ENCODE measurements at regions not wholly inside any gene's neighbourhood (a gene's known extent, or its start where the extent isn't known, plus 50 kb on each side); places are given as distances from the start of the nearest gene placed in this dataset.
"Not testable (repeated sequence)": the region's sequence is repeated elsewhere in the genome, so short reads cannot be mapped to it uniquely, and the experiment has no call there.

- CTCF ChIA-PET; H3K27me3 ChIP-seq (replicated peaks; ENCODE audit: insufficient read depth, low read depth, low read length, poor library complexity); BruUV-seq (replicated peaks); H3K36me3 ChIP-seq (ENCODE audit: insufficient read depth, low read length, poor library complexity, severe bottlenecking); DNase-seq (ENCODE audit: low spot score); H3K9me3 ChIP-seq (ENCODE audit: low read depth, low read length, poor library complexity, severe bottlenecking); POLR2A ChIA-PET (ENCODE audit: low non-redundant PET); H3K27ac ChIP-seq (ENCODE audit: low read depth, low read length, poor library complexity, severe bottlenecking); H3K4me1 ChIP-seq (ENCODE audit: insufficient read depth, low read length, poor library complexity, severe bottlenecking); H3K4me3 ChIP-seq (ENCODE audit: low read depth, low read length, poor library complexity, severe bottlenecking); intact Hi-C loops (cut with micrococcal nuclease; ENCODE audit: unreplicated experiment): not testable (repeated sequence)
Observed at GRCh38 chr1:234808459-234808858, 198.5 kb upstream of the IRF2BP2 start.

DNA sequence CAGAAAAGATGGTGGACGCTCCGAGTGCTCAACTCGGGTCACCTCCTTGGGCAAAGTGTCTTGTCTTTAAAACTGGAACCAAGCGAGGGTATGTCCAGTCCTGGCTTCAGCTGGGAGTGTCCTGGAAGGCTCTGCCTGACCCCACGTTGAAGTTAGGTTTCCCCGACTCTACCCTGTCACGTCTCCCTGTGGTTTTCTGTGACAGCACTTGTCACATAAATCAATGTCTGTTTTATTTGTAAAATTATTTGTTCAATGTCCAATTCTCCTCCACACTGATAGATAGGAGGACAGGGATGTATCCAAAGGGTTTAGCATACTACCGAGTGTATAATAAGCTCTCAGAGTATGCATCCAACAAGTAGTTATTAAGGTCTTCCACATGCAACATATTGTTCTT lies 197.7 kb upstream of the IRF2BP2 start:
- BruUV-seq (replicated peaks); H3K9me3 ChIP-seq (ENCODE audit: low read depth, low read length, poor library complexity, severe bottlenecking); CTCF ChIA-PET; H3K4me3 ChIP-seq (ENCODE audit: low read depth, low read length, poor library complexity, severe bottlenecking); H3K36me3 ChIP-seq (ENCODE audit: insufficient read depth, low read length, poor library complexity, severe bottlenecking); H3K27ac ChIP-seq (ENCODE audit: low read depth, low read length, poor library complexity, severe bottlenecking); H3K27me3 ChIP-seq (replicated peaks; ENCODE audit: insufficient read depth, low read depth, low read length, poor library complexity); POLR2A ChIA-PET (ENCODE audit: low non-redundant PET); intact Hi-C loops (cut with micrococcal nuclease; ENCODE audit: unreplicated experiment); H3K4me1 ChIP-seq (ENCODE audit: insufficient read depth, low read length, poor library complexity, severe bottlenecking); DNase-seq (ENCODE audit: low spot score): not testable (repeated sequence)

DNA sequence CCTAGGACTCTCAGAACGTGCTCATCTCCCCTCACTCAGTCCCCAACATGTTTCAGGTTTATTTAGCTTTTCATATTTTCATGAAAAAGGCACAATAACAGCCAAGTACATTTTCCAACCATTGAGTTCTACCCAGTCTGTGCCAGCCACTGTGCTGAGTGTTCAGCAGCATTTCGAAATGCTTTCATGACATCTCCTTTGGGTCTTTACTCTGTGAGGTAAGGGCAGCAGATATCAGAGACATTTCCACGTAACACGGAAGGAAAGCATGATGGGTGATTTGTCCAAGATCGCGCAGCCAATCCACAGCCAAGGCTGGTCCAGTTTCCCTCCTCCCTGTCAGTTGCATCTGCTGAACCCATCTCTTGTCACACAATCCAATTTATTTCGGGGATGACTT lies 192.6 kb upstream of the IRF2BP2 start:
- H3K27ac ChIP-seq (ENCODE audit: low read depth, low read length, poor library complexity, severe bottlenecking); H3K27me3 ChIP-seq (replicated peaks; ENCODE audit: insufficient read depth, low read depth, low read length, poor library complexity); BruUV-seq (replicated peaks); H3K36me3 ChIP-seq (ENCODE audit: insufficient read depth, low read length, poor library complexity, severe bottlenecking); H3K4me3 ChIP-seq (ENCODE audit: low read depth, low read length, poor library complexity, severe bottlenecking); intact Hi-C loops (cut with micrococcal nuclease; ENCODE audit: unreplicated experiment); H3K9me3 ChIP-seq (ENCODE audit: low read depth, low read length, poor library complexity, severe bottlenecking); H3K4me1 ChIP-seq (ENCODE audit: insufficient read depth, low read length, poor library complexity, severe bottlenecking); DNase-seq (ENCODE audit: low spot score); POLR2A ChIA-PET (ENCODE audit: low non-redundant PET); CTCF ChIA-PET: not testable (repeated sequence)

GRCh38 chr1:234801636-234802035 lies 191.7 kb upstream of the IRF2BP2 start:
- BruUV-seq (replicated peaks); H3K27ac ChIP-seq (ENCODE audit: low read depth, low read length, poor library complexity, severe bottlenecking); H3K27me3 ChIP-seq (replicated peaks; ENCODE audit: insufficient read depth, low read depth, low read length, poor library complexity); intact Hi-C loops (cut with micrococcal nuclease; ENCODE audit: unreplicated experiment); POLR2A ChIA-PET (ENCODE audit: low non-redundant PET); H3K36me3 ChIP-seq (ENCODE audit: insufficient read depth, low read length, poor library complexity, severe bottlenecking); H3K4me3 ChIP-seq (ENCODE audit: low read depth, low read length, poor library complexity, severe bottlenecking); DNase-seq (ENCODE audit: low spot score); CTCF ChIA-PET; H3K9me3 ChIP-seq (ENCODE audit: low read depth, low read length, poor library complexity, severe bottlenecking); H3K4me1 ChIP-seq (ENCODE audit: insufficient read depth, low read length, poor library complexity, severe bottlenecking): not testable (repeated sequence)

GRCh38 chr1:234801147-234801546 lies 191.2 kb upstream of the IRF2BP2 start:
- intact Hi-C loops (cut with micrococcal nuclease; ENCODE audit: unreplicated experiment); H3K36me3 ChIP-seq (ENCODE audit: insufficient read depth, low read length, poor library complexity, severe bottlenecking); H3K27me3 ChIP-seq (replicated peaks; ENCODE audit: insufficient read depth, low read depth, low read length, poor library complexity); H3K27ac ChIP-seq (ENCODE audit: low read depth, low read length, poor library complexity, severe bottlenecking); BruUV-seq (replicated peaks); H3K9me3 ChIP-seq (ENCODE audit: low read depth, low read length, poor library complexity, severe bottlenecking); DNase-seq (ENCODE audit: low spot score); H3K4me3 ChIP-seq (ENCODE audit: low read depth, low read length, poor library complexity, severe bottlenecking); POLR2A ChIA-PET (ENCODE audit: low non-redundant PET); CTCF ChIA-PET; H3K4me1 ChIP-seq (ENCODE audit: insufficient read depth, low read length, poor library complexity, severe bottlenecking): not testable (repeated sequence)

DNA sequence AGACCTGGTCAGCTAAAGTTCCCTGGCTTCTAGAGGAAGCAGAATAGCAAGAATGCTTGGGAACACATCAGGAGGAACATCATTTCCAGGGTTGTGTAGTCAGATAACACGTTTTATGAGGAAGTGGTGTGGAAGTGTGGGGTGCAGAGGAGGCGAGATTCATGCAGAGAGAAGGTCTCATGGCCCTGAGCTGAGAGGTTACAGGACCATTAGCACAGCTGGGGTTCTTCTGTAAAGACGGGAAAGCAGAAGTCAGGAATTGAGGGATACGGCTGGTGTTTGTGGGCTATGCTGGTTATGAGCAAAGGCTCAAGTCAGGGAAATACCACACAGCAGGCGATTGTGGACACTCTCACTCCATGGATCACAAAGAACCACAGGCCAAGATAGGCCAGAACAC lies 190.6 kb upstream of the IRF2BP2 start:
- H3K36me3 ChIP-seq (ENCODE audit: insufficient read depth, low read length, poor library complexity, severe bottlenecking); H3K9me3 ChIP-seq (ENCODE audit: low read depth, low read length, poor library complexity, severe bottlenecking); intact Hi-C loops (cut with micrococcal nuclease; ENCODE audit: unreplicated experiment); DNase-seq (ENCODE audit: low spot score); H3K4me1 ChIP-seq (ENCODE audit: insufficient read depth, low read length, poor library complexity, severe bottlenecking); CTCF ChIA-PET; BruUV-seq (replicated peaks); POLR2A ChIA-PET (ENCODE audit: low non-redundant PET); H3K4me3 ChIP-seq (ENCODE audit: low read depth, low read length, poor library complexity, severe bottlenecking); H3K27me3 ChIP-seq (replicated peaks; ENCODE audit: insufficient read depth, low read depth, low read length, poor library complexity); H3K27ac ChIP-seq (ENCODE audit: low read depth, low read length, poor library complexity, severe bottlenecking): not testable (repeated sequence)

DNA sequence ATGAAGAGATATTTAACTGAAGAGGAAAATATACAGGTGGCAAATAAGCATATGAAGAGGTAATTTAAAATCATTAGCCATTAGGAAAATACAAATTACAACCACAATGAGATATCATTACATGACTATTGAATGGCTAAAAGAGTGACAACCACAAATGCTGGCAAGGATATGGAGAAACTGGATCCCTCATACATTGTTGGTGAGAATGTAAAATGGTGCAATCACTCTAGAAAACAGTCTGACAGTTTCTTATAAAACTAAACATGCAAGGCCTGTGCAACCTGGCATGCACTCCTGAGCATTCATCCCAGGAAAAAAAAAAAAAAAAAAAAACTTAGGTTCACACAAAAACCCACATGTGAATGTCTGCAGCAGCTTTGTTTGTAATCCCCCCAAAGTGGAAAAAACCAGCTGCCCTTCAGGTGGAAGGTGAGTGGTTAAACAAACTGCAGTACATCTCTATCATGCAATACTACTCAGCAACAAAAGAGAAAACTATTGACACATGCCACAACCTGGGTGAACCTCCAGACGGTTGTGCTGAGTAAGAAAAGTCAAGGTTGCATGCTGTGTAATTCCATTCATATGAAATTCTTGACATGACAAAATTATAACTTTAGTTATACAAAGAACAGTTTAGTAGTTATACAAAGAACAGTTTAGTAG lies 189.2 kb upstream of the IRF2BP2 start:
- H3K4me3 ChIP-seq (ENCODE audit: low read depth, low read length, poor library complexity, severe bottlenecking); H3K27ac ChIP-seq (ENCODE audit: low read depth, low read length, poor library complexity, severe bottlenecking); intact Hi-C loops (cut with micrococcal nuclease; ENCODE audit: unreplicated experiment); POLR2A ChIA-PET (ENCODE audit: low non-redundant PET); H3K9me3 ChIP-seq (ENCODE audit: low read depth, low read length, poor library complexity, severe bottlenecking); H3K4me1 ChIP-seq (ENCODE audit: insufficient read depth, low read length, poor library complexity, severe bottlenecking); BruUV-seq (replicated peaks); DNase-seq (ENCODE audit: low spot score); CTCF ChIA-PET; H3K36me3 ChIP-seq (ENCODE audit: insufficient read depth, low read length, poor library complexity, severe bottlenecking); H3K27me3 ChIP-seq (replicated peaks; ENCODE audit: insufficient read depth, low read depth, low read length, poor library complexity): not testable (repeated sequence)

GRCh38 chr1:234797216-234797615 lies 187.2 kb upstream of the IRF2BP2 start:
- intact Hi-C loops (cut with micrococcal nuclease; ENCODE audit: unreplicated experiment); CTCF ChIA-PET; POLR2A ChIA-PET (ENCODE audit: low non-redundant PET); BruUV-seq (replicated peaks); H3K27me3 ChIP-seq (replicated peaks; ENCODE audit: insufficient read depth, low read depth, low read length, poor library complexity); H3K4me1 ChIP-seq (ENCODE audit: insufficient read depth, low read length, poor library complexity, severe bottlenecking); H3K4me3 ChIP-seq (ENCODE audit: low read depth, low read length, poor library complexity, severe bottlenecking); H3K36me3 ChIP-seq (ENCODE audit: insufficient read depth, low read length, poor library complexity, severe bottlenecking); DNase-seq (ENCODE audit: low spot score); H3K27ac ChIP-seq (ENCODE audit: low read depth, low read length, poor library complexity, severe bottlenecking); H3K9me3 ChIP-seq (ENCODE audit: low read depth, low read length, poor library complexity, severe bottlenecking): not testable (repeated sequence)
